ENCODE measurements at regions not wholly inside any gene's neighbourhood (a gene's known extent, or its start where the extent isn't known, plus 50 kb on each side); places are given as distances from the start of the nearest gene placed in this dataset.

- TF ChIP-seq CTCF (IDR thresholded peaks at IDR 0.05; ENCODE audit: insufficient read depth, low read length), result no peak
- no peak for TF ChIP-seq POLR2AphosphoS5 (IDR thresholded peaks at IDR 0.05; ENCODE audit: low read depth)
- TF ChIP-seq GABPA (IDR thresholded peaks at IDR 0.05; ENCODE audit: low read depth), result no peak
Observed at GRCh38 chr18:51765606-51766360, 568.3 kb upstream of the MEX3C start.

Data from HL-60 (cell line).